Stimulated activated CD4-positive, alpha-beta T cell treated with anti-CD3 and anti-CD28 coated beads, Interleukin-1b, Interleukin-23, amount 100 ng/mL, for 4 hours (primary cell): ENCODE measurements at regions not wholly inside any gene's neighbourhood (a gene's known extent, or its start where the extent isn't known, plus 50 kb on each side); places are given as distances from the start of the nearest gene placed in this dataset.

ENCODE experiments used
- DNase-seq, 2 donors: peaks; one replicate each; pipeline ENCODE4 v3.0.0-alpha.2; 2020; ENCODE audit warnings: low read depth in 2 of 2

DNA sequence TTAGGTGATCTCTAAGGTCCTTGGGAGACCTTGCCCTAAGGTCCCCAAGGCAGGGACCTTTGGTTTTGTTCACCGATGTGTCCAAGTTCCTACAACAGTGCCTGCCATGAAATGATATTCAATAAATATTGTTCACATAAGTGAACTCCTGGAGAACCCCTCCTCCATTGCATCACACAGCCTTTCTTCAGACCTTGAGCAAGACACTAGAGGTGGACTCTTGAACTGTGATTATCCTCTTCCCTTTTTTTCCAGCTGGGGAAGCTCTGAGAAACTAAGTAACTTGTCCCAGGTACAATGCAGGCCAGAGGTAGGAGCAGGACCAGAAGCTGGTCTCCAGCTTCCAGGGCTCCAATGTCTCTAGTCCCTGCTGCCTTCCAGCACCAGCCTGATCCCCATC, 76.6 kb upstream of the LMO1 start:
- DNase-seq: no peak

DNA sequence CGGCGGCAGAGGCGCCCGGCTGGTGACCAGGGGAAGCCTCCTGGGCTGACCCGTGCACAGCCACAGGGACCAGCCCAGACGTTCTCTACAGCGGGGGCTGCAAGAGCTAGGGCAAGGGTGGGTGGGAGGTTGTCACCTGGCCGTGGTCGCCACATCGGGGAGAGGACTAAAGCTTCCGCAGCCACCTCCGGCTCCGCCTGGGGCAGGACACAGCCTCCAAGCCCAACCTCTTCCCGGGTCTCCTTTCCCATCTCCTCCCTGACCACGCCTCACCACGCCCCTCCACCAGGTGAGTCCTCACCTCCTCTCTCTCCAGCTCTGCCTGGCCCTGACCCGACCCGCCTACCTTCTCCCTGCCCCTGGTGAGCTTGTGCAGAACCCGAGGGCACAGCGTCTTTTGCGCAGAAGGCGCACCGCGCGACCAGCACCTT, 75.9 kb upstream of the LMO1 start:
- no peak for DNase-seq

DNA sequence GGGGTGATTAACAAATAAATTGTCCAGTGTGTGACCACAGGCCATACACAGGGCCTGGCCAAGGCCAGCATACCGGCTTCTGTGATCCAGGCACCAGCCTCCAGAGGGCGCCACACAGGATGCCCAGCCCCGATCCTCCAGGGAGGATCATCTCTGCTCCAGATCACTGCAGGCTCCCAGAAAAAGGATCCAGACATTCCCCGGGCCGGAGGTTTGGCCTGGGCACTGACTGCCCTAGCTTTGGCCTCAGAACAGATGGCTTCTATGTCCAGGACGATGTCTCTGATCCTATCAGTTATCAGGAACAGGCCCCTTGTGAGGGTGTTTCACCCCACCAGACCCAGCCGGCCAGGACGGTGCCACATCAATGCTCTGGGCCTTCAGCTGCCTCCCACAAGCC, 74.5 kb upstream of the LMO1 start:
- DNase-seq: peak in 1 of 2 donors; percentile 13

DNA sequence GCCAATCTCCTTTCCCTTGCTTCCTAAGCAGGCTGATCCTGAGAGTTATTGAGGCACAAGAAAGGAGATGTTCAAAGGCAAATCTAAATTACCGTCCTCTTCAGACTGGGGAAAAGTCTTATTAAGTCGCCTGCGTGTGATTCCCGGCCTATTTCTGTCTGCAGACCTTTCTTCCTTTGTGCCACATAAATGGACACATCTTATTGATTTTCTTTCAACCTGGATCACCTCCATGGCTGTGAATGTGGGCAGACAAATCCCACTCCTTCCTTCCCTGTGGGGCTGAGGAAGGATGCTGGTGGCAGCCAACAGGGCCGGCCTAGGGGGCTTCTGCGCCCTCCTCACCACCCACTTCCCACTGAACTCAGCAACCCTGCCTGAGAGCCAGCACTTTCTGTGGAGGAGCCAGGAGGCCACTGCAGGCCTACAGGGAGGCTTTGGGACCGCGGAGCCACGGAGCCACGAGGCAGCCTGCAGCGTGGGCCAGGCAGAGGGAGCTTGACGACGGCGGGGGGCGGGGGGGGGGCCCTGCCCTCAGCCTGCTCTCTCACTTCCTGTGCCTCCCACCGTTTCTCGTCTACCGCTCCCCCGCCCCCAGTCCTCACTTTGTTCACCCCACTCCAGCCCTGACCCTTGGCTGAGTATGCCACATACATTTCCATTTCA, 73.6 kb upstream of the LMO1 start:
- no peak for DNase-seq

- DNase-seq: no peak
Measured at GRCh38 chr11:8336356-8337129, 72.9 kb upstream of the LMO1 start.

DNA sequence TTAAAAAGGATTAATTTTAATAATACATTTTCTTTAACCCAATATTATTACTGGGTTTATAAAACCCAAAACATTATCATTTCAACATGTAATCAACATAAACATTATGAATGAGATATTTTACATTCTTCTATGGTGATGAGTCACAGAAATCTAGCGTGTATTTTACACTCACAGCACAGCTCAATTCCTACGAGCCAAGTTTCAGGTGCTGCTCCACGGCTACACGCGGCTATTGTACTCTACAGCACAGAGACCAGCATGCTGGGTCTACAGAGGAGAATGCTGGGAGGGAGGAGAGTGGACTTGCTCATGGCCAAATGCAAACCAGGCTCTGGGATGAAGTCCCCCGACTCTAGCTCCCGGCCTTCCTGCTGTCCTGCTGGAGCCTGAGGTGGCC, 72.0 kb upstream of the LMO1 start:
- no peak for DNase-seq

GRCh38 chr11:8335186-8335585, 71.5 kb upstream of the LMO1 start:
- no peak for DNase-seq

DNA sequence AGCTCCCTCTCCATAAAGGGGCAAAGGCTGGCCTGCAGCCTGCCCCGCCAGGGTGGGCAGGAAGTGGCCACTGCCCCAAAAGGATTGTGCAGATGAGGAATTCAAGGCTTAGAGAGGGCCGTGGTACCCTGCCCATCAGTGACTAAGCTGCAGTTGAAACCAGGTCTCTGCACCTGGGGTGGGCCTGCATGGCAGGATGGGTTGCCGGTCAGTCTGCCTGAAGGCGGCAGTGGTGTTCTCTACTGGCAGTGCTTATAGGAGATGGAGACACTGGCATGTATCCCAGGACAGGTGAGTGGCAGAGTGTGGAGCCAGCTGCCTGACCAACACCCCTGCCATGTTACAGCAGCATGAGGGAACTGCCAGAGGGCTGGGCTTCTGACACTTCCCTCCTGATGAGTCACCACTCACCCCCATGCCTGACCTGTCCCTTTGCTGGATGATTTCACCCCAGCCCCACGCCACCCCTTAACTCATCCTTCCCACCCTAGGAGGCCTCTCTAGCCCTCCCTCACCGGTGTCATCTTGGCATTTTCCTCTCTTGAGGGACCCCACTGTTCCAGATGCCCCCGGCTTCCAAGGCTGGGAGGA, 70.2 kb upstream of the LMO1 start:
- no peak for DNase-seq

DNA sequence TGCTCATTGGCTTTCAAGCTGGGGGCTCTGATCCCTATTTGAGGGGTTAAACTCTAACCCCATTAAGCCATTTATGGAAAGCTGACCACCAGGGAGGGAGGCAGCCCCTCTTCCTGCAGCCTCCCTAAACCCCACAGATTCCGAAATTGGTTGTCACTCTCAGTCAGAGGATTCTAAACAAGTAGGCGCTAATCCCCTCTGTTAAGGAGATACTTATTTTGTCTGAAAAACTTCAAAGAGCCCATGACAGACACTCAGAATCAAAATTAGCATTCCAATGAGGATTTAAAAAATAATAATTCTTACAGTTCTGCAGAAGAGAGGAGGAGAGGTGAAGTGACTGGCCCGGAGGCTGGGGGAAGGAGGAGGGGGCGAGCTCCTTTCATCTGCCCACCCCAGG, 69.7 kb upstream of the LMO1 start:
- no peak for DNase-seq

DNA sequence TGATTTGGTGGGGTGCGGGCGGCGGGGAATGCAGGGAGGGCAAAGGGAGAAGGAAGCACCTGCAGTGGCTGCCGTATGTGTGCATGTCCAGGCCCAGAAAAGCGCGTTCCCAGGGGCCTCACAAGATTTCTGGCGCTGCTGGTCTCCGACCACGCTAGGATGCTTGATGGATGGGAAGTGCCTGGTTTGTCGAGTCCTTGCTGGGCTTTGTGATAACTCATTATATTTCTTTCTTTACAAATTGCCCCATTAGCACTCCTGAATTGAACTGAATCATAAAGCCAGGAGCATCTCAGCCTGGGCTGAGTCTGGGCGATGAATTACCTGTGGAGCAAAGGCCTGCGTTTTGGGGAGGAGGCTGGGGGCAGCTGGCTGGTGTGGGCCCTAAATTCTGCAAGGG, 69.2 kb upstream of the LMO1 start:
- DNase-seq: no peak

DNA sequence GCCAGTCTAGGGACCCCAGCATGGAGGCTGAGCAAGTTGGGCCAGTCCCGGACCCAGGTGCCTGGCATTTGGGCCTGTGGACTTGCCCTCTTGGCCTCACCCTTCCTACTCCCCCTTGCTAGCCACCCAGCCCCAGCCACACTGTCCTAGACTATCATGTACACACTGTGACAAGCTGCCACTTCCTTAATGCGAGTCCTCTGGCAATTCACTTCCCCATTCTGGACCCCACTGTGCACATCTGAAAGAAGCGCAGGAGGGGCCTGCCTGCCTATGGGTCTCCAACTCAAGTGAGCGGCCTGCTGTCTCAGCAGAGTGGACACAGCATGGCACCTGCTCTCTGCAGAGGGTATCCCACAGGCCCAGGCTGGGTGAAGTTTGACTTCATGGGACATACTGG, 68.5 kb upstream of the LMO1 start:
- DNase-seq: no peak

DNA sequence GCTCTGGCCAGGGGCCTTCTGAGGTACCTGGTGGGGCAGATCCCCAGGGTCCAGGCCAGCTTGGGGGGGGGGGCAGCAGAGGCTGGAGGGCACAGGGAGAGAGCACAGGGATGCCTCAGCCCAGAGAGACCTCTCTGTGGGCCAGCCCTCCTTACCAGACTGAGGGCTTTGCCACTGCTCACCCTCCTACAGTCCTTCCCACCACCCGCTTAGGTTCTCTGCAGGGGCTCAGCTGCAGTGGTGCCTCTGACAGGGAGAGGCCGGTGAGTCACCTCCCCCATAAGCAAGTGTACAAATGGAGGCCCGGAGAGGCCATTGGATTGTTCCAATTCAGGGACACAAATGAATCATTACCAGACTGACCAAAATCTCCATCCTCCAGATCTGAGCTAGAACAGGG, 68.1 kb upstream of the LMO1 start:
- no peak for DNase-seq

- DNase-seq: no peak
Measured at GRCh38 chr11:8330896-8331295, 67.2 kb upstream of the LMO1 start.

DNA sequence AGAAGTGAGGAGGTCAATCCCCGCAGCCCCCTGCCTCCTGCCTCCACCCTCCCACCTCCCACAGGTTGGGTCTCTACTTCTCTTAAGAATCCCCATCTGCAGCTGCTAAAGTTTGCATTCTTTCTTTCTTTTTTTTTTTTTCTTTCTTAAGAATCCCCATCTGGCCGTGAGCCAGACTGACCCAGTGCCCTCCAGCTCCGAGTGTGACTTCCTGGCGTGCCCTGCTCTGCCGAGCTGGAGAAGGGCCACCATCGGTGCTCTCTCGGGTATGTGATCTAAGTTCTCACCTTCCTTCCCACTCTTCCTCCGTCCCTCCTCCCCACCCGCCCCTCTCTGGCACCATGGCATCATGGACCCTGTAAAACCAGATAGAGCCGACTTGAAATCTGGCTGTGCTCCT, 66.7 kb upstream of the LMO1 start:
- DNase-seq: no peak

- DNase-seq: no peak
Measured at GRCh38 chr11:8329847-8330361, 66.2 kb upstream of the LMO1 start.

GRCh38 chr11:8329336-8329735, 65.7 kb upstream of the LMO1 start:
- DNase-seq: no peak

DNA sequence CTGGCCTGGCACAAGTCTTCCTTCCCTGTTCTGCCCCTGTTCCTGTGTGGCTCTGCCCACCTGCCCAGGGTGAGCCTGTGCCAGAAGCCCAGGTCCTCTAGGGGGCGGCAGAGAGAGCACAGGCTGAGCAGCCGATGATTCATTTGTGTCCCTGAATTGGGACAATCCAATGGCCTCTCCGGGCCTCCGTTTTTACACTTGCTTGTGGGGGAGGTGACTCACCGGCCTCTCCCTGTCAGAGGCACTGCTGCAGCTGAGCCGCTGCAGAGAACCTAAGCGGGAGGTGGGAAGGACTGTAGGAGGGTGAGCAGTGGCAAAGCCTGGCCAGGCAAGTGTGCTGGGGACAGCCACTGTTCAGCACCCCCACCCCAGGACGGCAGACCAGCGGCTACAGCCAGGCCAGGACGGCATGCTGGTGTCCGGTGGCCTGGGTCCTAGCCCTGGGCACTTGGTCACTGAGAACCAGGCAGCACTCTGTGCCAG, 65.2 kb upstream of the LMO1 start:
- DNase-seq: peak; percentile 24 to 53

GRCh38 chr11:8328231-8328794, 64.6 kb upstream of the LMO1 start:
- DNase-seq: no peak

DNA sequence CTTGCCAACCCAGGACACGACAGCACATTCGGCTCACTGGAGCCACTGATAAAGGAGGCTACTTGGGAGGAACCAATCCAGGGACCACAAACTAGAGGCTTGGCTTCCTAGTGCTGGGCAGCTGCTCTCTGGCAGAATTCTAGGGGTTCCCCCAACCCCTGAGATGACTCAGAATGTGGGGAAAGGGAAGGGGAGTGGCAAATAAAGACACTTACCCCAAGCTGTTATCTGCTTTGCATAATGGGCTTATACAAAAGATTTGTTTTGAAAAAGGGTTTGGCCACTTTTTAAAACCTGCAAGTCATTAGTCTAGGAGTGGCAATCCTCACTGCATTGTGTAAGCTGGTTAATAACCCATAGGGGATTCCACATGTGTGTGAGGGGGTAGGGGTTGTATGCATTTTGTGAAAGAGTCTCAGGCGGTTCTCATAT, 64.1 kb upstream of the LMO1 start:
- no peak for DNase-seq

DNA sequence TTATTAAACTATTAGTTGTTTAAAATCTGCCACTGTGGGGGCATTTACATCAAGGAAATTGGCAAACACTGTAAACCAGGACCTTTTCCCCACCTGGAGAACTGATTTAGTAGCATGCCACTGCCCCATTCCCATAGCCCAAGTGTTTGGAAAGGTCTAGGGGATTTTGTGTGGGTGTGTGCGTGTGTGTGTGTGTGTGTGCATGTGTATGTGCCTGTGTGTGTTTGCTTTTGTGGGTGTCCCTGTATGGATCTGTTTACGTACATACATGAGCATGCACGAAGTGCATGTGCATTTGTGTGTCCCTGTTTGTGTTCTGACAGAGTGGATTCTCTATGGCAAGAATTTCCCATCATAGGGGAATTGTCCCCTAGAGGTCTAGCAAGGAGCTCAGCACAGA, 62.7 kb upstream of the LMO1 start:
- no peak for DNase-seq

DNA sequence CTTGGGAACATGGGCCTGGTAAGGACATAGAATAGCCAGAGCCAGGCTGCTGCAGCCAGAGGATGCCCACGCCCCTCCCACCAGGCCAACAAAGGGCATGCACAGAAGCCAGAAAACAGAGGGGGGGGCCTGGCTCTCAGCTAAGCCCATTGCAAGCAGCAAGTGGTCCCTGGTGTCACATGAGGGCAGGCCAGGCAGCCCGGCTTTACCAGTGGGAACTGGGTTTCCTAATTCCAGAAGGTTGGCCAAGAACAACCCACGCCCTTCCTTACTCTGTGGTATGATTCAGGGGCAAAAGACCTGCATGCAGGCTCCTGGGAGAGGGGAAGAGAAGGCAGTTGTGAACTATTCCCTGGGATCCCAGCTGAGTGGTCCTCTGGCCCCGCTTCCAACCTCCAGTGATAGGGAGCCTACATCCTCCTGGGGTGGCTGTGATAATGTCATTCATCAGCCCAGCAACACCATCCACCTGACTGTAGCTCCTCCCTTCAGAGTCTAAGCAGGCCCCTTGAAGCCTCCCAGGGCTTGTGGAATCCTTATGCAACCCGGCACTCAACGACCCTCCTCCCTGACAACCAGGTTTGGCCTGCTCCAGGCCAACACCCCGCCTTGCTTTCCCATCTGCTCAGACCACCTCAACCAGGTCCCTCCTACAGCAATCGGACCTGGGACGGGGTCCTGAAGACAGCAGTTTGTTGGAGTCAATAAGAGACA, 62.1 kb upstream of the LMO1 start:
- DNase-seq: no peak
